ENCODE measurements at regions not wholly inside any gene's neighbourhood (a gene's known extent, or its start where the extent isn't known, plus 50 kb on each side); places are given as distances from the start of the nearest gene placed in this dataset.

- no peak for DNase-seq (ENCODE audit: low read depth in 2 of 2, low spot score in 1 of 2)
Observed at GRCh38 chr5:56517011-56517416, 283.9 kb upstream of the ANKRD55 start.

GRCh38 chr5:56516441-56516840 is 283.3 kb upstream of the ANKRD55 start:
- no peak for DNase-seq (ENCODE audit: low read depth in 2 of 2, low spot score in 1 of 2)

GRCh38 chr5:56516035-56516434 is 282.9 kb upstream of the ANKRD55 start:
- DNase-seq (ENCODE audit: low read depth in 2 of 2, low spot score in 1 of 2) = no peak

DNA sequence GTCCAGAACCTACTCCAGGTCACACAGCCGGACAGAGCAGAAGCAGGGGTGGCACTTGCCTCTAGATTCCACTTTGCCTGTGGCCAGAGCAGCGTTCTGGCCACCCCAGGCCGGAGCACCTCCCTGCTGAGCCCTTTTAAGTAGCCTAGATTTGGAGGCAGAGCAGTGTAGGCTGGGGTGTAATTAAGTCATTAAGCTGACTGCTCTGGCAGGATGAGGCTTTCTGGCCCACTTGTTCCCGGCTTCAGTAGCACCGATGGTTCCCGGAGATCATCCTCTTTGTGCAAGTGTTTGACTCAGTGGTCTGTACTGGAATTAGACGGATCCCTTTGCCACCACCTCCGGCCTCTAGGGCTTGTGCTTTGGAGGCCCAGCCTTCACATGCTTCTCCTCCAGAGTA is 281.9 kb upstream of the ANKRD55 start:
- no peak for DNase-seq (ENCODE audit: low read depth in 2 of 2, low spot score in 1 of 2)

DNA sequence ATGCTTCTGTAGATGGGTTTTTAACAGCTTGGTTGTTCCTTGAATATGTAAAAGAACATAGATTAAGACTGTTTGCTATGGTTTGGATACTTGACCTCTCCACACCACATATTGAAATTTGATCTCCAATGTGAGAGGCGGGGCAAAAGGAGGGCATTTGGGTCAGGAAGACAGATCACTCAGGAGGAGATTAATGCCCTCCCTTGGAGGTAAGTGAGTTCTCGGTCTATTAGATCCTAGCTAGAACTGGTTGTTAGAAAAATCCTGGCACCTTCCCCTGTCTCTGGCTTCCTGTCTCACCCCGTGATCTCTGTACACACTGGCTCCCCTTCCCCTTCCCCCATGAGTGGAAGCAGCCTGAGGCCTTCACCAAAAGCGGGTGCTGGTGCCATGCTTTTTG is 281.1 kb upstream of the ANKRD55 start:
- DNase-seq (ENCODE audit: low read depth in 2 of 2, low spot score in 1 of 2) = no peak

DNA sequence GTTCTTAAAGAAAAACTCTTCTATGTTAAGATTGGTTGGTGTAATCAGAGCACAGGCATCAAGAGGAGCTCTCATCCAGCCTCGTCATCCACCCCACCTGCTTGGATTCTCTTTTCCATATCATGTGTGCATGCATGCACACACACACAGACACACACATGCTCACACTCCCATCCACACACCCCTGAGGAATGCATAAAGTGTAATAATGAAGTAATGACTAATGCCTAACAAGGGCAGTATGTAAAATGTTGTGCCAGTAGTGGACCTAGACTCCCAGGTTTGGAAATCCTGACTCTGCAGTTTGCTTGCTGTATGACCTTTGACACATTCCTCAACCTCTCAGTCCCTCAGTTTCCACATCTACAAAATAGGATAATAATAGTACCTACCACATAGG is 280.0 kb upstream of the ANKRD55 start:
- DNase-seq (ENCODE audit: low read depth in 2 of 2, low spot score in 1 of 2) = no peak

- no peak for DNase-seq (ENCODE audit: low read depth in 2 of 2, low spot score in 1 of 2)
Observed at GRCh38 chr5:56512313-56512996, 279.3 kb upstream of the ANKRD55 start.

GRCh38 chr5:56511326-56511841 is 278.3 kb upstream of the ANKRD55 start:
- no peak for DNase-seq (ENCODE audit: low read depth in 2 of 2, low spot score in 1 of 2)

GRCh38 chr5:56508249-56508648 is 275.1 kb upstream of the ANKRD55 start:
- DNase-seq (ENCODE audit: low read depth in 2 of 2, low spot score in 1 of 2) = no peak

DNA sequence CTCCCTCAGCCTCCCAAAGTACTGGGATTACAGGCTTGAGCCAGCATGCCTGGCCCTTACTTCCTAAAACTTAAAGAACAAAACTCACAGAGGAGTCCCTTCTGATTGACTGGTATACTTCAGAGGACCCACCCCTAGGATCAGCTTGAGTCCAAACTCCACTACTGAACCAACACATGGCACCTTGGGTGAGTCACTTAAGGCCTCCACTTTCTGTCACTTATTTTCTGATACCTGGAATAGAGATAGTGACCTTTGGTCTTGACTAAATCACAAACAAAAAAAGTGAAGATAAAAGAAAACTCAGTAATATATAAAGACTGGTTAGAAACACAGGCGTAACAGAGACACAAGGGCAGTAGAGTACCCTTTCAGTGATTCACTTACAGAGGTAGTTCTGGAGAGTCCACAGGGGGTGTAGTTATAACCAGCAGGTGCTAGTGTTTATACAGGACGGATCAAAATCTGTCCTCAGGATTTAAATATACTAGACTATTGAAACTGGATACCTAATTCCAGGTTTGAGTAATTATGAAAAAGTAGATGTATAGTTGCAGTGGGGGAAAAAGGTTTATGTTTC is 274.3 kb upstream of the ANKRD55 start:
- no peak for DNase-seq (ENCODE audit: low read depth in 2 of 2, low spot score in 1 of 2)

DNA sequence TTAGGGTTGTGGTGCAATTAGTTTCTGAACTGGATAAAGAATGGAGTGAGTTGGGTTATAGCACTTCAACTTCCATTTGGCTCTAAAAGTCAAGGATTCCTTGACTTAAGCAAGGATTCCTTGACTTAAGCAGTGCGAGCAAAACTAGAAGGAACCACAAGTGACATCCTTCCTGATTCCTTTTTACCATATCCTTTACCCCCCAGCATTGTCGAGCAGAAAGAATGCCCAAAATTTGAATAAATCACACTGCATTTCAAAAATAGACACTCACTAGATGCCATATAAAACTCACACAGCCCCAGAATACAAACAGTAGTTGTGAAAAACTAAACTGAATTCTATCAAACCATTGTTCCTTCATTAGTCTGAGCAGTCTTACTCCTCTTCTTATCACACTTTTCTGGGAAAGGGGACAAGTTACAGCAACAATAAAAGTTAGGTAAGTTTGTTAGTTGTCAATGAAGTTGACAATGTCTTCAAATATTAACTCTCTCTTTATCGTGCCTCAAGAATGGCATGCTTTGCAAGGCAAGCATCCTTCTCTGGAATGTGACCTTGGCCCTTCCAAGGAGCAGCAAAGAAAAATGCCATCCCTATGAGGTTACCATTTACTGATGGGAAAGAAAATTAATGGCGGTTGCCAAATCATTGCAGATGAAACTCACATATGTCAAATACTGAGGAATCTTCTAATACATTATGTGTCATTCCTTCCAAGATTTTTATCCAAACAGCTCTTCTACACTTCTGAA is 273.3 kb upstream of the ANKRD55 start:
- no peak for DNase-seq (ENCODE audit: low read depth in 2 of 2, low spot score in 1 of 2)

- no peak for DNase-seq (ENCODE audit: low read depth in 2 of 2, low spot score in 1 of 2)
Observed at GRCh38 chr5:56503929-56504328, 270.8 kb upstream of the ANKRD55 start.

DNA sequence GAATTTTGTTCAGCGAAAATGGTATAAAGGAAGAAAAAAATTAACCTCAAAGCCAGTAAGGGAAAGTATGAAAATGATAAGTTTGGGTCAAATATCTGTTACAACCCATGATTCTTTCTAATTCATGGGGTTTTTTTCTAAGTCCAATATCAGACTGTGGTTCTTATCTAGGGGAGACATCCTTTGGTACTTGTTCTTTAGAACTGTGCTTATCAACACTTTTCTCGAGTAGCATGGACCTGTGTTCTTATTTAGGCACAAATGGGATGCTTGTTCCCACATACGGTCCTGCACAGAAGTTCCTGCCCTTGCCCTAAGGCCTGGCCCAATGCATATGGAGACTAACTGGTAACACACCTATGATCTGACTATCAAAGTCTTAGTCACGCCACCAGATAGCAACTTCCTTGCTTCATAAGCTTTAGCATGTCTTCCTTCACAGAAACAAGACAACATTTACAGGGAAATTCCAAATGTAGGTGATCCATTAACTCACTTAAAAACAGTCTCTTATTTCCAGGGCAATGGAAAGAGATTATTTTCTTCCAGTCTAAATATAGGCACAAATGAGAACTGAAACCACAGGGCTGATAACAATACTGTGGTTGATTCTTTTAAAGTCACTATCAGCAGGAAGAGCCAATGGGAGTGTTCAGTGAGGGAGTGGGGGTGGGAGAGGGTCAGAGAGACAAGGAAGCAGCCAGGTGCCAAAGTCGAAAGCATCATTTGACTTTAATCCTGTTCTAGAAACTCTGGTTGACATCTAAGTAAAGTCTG is 268.8 kb upstream of the ANKRD55 start:
- DNase-seq (ENCODE audit: low read depth in 2 of 2, low spot score in 1 of 2) = no peak

DNA sequence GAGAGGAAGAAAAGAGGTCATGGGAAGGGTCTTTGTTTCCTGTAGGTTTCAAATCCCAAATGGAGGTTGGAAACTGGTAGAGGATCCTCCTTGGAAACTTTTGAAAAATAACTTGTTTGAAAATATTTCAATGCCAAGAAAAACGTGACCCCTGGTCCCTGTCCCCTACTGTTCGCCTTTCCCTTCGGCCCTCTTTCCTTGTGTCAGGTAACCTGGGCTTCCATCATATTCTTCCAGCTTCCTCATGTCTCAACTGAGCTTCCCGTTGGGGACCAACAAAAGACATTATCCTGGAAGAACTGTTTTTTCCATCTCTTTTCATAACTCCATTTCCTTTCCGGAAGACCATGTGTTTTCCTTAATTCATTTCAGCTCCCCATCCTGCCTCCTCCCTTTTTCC is 266.8 kb upstream of the ANKRD55 start:
- no peak for DNase-seq (ENCODE audit: low read depth in 2 of 2, low spot score in 1 of 2)

DNA sequence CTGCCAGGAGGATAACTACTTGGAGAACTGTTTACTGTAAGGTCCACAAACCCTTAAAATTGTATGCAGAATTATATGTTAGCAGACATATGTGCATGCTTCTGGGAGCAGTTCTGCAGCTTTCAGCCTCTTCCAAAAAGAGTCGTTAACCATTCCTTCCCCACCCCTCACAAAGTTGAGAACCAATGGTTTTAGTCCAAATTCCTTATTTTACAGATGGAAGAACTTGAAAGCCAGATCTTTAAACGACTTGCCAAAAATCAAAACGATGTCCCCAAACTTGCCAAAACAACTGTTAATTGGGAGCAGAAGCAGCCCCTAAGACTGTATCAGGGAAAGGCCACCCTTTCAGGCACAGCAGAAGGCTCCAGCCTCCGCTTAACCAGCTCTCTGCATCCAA is 266.4 kb upstream of the ANKRD55 start:
- DNase-seq (ENCODE audit: low read depth in 2 of 2, low spot score in 1 of 2) = no peak

DNA sequence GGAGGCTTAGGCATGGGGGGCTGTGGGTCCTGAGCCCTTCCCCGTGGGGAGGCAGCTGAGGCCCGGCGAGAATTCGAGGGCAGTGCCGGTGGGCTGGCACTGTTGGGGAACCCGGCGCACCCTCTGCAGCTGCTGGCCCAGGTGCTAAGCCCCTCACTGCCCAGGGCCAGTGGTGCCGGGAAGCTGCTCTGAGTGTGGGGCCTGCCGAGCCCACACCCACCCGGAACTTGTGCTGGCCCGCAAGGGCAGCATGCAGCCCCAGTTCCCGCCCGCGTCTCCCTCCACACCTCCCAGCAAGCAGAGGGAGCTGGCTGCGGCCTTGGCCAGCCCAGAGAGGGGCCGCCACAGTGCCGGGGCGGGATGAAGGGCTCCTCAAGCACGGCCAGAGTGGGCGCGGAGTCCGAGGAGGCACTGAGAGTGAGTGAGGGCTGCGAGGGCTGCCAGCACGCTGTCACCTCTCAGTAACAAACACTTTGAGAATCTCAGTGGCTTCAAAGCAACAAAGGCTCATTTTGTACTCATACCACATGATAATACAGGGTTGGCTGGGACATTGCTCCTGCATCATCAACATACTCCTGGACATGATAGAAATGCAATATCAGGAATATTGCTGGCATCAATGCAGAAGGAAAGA is 265.7 kb upstream of the ANKRD55 start:
- no peak for DNase-seq (ENCODE audit: low read depth in 2 of 2, low spot score in 1 of 2)

- no peak for DNase-seq (ENCODE audit: low read depth in 2 of 2, low spot score in 1 of 2)
Observed at GRCh38 chr5:56496581-56497063, 263.5 kb upstream of the ANKRD55 start.

DNA sequence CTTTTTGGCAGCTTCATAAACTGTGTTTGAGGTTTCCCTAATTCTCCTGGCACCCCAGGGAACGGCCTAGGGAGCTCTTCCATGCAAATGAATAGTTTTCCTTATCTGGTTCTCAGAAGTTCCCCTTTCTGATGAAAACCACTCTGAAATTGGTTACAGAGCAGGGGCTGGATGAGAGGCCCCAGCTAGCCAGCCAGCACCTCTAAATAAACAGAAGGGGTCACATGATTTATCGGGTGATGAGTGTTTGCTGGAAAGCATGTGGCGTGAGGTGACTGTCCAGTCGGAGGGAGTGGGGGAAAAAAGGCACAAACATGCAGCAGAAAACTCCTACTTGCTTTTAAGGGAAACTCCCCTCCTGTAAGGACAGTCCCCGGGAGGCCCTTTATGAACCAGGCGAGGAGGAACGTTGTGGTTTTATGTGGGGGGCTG is 261.2 kb upstream of the ANKRD55 start:
- DNase-seq (ENCODE audit: low read depth in 2 of 2, low spot score in 1 of 2) = no peak

GRCh38 chr5:56493766-56494165 is 260.6 kb upstream of the ANKRD55 start:
- DNase-seq (ENCODE audit: low read depth in 2 of 2, low spot score in 1 of 2) = no peak

- no peak for DNase-seq (ENCODE audit: low read depth in 2 of 2, low spot score in 1 of 2)
Observed at GRCh38 chr5:56493308-56493707, 260.2 kb upstream of the ANKRD55 start.

DNA sequence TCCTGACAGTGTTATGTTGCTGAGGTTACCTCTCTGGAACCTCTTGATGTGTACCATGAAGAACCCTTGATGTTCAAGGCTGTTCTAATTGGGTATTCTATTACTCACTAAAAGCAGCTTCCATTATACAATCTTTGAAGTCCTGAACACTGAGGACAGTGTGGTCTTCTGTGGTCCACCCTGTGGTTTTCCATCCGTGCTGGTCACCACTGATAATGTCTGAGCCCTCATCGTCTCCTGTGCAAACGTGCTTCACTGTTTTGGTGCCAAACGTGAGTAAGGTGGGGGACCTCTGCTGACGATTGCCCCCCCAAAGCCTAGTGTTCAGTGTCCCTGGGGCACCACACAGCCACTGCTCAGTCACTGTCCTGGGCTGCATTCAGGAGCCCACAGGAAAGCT is 259.7 kb upstream of the ANKRD55 start:
- DNase-seq (ENCODE audit: low read depth in 2 of 2, low spot score in 1 of 2) = no peak

All from stimulated activated CD8-positive, alpha-beta memory T cell treated with anti-CD3 and anti-CD28 coated beads, Interleukin-4, amount 100 ng/mL, for 1 hour (primary cell).